ENCODE measurements at regions not wholly inside any gene's neighbourhood (a gene's known extent, or its start where the extent isn't known, plus 50 kb on each side); places are given as distances from the start of the nearest gene placed in this dataset.
A peak's percentile ranks its signal among the peaks of the same experiment; 100 is the strongest.

GRCh38 chr7:118870187-118870586 lies 645.7 kb downstream of the ANKRD7 start:
- no peak for TF ChIP-seq EZH2phosphoT487 (IDR thresholded peaks at IDR 0.05; ENCODE audit: borderline replicate concordance)
- TF ChIP-seq CTCF (conservative IDR thresholded peaks at IDR 0.05; ENCODE audit: low read length), result peak; percentile 60

Data from Loucy (cell line).